NCI-H2081 treated with DMSO at 0.1 percent for 48 hours (cell line): ENCODE measurements at regions not wholly inside any gene's neighbourhood (a gene's known extent, or its start where the extent isn't known, plus 50 kb on each side); places are given as distances from the start of the nearest gene placed in this dataset.
"Not testable (repeated sequence)": the region's sequence is repeated elsewhere in the genome, so short reads cannot be mapped to it uniquely, and the experiment has no call there.

Source experiments
- DNase-seq: peaks from one replicate; lab custom pipeline; 2025; lab: John Stamatoyannopoulos, UW

- DNase-seq, result no peak
Measured at GRCh38 chr6:139470997-139471396, 96.5 kb upstream of the CITED2 start.

GRCh38 chr6:139468178-139468819 is 93.9 kb upstream of the CITED2 start:
- no peak for DNase-seq

- DNase-seq, result no peak
Measured at GRCh38 chr6:139457476-139457875, 83.0 kb upstream of the CITED2 start.

- DNase-seq, result no peak
Measured at GRCh38 chr6:139452148-139452876, 77.9 kb upstream of the CITED2 start.

GRCh38 chr6:139449611-139450000 is 75.2 kb upstream of the CITED2 start:
- no peak for DNase-seq

GRCh38 chr6:139448998-139449610 is 74.7 kb upstream of the CITED2 start:
- DNase-seq, result no peak

DNA sequence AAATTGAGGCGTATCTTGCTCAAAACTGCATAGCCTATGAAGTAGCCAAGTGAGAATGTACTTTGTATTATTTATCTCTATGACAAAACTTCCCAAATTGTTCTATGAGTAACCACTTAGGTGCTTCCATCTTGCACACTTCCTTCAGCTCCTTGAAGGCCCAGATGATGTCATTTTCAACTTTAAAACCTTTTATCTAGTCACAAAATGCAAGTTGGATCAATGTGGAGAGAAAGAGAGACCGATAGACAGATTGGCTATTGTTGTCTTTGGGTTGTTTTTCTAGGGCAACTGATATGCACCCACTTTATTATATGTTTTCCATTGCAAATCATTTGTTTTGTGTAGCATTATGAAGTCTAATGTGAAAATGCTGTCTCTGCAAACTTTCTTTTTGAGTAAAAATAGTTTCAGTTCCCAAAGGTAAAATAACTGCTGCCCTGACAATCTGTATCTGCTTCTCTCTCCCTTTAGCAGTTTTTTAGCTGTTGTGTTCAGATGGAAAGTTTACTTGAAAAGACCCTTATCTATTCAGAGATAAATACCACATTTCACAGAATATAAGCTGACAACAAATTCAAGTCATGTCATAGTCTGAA is 73.7 kb upstream of the CITED2 start:
- DNase-seq, result no peak

GRCh38 chr6:139447656-139447975 is 73.2 kb upstream of the CITED2 start:
- no peak for DNase-seq

- DNase-seq, result no peak
Measured at GRCh38 chr6:139446768-139447655, 72.6 kb upstream of the CITED2 start.

DNA sequence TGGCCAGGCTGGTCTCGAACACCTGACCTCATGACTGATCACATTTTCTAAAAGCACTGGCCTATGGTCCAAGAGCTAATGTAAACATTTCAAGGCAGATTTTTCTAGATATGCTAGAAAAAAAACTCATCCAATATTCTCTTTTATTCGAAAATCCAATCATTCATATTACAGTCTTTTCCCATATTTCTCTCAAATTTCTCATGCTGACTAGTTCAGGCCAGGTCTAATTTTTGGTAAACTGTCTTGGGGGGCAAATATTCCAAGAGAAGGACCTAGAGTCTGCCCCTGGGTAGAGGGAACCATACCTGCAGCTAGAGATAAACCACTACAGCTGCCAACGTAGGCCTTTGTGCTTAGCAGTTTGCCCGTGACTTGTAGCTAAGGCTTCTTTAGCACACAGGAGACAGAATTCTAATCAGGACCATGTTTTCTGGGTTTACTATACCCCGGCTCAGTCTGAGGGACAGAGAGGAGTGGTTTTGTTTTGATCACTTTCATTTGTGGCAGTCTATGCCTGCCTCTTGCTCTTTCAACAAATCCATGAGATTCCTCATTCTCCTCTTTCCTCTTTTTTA is 71.8 kb upstream of the CITED2 start:
- DNase-seq, result no peak

DNA sequence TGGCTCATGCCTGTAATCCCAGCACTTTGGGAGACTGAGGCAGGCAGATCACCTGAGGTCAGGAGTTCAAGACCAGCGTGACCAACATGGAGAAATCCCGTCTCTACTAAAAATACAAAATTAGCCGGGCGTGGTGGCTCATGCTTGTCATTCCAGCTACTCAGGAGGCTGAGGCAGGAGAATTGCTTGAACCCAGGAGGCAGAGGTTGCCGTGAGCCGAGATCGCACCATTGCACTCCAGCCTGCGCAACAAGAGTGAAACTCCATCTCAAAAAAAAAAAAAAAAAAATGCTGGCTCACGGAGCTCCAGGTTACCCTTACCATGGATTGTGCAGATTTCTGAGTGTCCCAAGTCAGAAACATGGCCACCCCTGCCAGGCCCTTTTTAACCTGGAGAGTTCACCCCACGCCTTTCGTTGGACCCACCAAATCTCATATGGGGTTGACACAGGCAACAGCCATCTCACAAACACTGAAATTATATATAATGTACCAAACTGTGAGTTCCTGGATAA is 69.9 kb upstream of the CITED2 start:
- not testable (repeated sequence) for DNase-seq

DNA sequence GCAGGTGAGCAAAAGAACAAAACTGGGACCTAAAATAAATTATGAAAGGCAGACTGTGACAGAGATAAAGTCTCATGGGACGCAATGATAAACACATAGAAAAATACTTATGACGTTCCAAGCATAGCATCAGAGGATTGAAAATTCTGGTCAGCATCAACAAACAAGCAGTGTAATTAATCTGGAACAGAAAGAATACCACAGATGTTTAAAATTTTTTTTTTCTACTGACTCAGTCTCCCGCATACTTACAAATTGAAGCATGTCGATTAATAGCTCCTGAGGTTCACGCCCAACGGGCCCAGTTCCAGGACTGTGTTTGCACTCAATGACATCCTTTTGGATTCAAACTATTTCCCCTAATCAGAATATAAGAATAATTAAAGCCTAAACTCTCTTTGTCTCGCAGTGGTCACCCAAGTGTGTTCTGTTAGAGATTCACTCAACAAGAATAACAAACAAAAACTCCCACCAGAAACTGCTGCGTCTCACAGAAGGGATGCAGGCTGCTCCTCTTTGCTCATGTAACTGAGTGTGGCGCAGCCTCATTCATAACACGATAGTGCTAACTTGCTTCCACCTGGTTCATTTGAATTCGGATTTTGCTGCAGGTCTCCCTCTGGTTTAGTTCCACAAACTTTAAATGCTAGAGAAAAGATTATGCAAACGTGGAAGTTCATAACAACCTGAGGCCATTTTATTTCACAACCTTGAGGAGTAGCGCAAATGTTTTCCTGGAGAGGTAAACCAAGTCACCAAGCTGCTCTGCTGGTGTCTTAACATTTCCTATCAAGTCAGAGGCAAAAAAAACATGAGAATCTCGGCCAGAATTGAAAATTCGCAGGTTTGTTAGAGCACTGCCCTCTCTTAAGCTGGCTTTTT is 69.0 kb upstream of the CITED2 start:
- no peak for DNase-seq

DNA sequence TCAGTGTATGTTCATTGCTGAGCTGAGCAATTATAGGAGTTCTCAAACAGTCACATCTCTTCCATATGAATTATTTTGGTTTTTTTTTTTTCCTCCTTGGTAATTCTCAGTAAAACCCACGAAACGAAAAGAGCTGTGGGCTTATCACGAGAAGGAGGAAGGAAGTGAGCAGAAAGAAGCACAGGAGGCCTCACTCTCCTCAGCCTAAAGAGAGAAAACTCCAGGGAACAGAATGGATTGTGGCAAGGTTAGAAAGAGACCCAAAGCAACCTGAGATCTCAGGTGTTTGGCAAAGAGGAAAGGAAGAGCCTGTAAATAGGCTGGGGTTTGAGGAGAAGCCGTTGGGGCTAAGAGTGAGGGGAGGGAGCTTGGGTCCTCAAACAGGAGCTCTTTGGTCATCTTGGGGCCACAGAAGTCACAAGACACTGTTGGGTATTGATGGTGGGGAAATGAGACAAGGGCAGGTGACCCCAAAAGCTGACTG is 67.8 kb upstream of the CITED2 start:
- DNase-seq, result no peak

DNA sequence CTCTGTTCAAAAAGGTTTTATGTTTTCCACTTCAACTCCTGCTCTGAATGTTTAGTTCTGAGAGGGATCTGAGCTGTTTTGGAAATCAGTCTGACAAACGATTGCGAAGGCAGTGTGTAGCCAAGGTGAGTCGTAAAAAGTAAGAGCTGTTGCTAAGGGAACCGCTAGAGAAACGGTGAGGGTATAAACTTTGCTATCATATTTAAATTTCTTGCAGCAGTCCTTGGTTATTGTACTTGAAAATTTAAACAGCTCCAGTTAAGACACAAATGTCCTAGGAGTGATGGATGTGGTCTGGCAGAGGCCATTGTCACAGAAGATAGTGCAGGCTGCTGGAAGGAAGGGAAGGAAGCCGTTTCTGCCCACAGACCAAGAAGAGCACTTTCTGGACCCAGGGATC is 64.9 kb upstream of the CITED2 start:
- no peak for DNase-seq

GRCh38 chr6:139438775-139439174 is 64.3 kb upstream of the CITED2 start:
- no peak for DNase-seq

GRCh38 chr6:139436957-139437348 is 62.5 kb upstream of the CITED2 start:
- DNase-seq, result no peak

- DNase-seq, result no peak
Measured at GRCh38 chr6:139436200-139436956, 61.9 kb upstream of the CITED2 start.

DNA sequence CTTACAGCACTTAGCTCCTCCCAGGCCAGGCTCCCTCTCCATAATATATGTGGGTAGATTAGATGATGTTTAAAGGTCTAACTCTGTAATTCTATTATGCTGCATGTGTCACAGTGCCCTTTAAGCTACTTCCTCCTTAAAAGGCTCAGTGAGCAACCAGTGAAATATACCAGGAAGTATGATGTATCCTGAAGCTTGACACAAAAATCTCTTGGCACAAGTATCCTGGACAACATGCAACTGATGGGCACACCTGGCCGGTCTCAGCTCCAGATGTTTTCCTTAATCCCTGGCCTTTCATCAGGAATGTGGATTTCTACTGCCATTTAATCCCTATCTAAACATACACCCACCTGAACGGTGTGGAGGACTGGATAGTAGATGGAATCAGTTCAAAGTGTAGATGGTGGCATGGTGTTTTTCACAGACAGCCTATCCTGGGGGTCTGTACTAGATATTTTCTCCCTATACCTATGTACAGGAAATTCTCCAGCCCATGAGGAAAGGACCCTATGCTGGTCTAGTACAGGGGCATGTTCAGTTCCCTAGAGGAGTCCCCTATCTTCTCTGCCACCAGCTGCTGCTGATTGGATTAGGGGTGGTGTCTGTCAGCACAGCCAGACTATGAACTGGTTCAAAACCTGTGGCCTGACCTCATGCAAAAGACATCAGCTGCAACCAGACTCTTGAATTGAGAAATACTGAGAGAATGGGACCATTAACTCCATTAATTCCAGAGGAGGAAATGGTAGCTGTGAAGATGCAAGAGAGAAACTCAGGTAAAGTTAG is 59.4 kb upstream of the CITED2 start:
- DNase-seq, result no peak

DNA sequence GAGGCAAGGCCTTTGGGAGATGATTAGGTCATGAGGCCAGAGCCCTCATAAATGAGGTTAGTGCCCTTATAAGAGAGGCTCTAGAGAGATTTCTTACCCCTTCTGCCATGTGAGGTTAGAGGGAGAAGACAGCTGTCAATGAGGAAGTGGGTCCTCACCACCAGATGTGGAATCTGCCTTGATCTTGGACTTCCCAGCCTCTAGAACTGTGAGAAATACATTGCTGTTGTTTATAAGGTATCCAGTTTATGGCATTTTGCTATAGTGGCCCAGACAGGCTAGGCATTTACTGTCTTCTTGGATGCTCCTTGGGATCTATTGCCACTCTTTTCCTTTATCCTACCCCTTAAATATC is 57.1 kb upstream of the CITED2 start:
- no peak for DNase-seq
